HAP-1 (cell line): ENCODE measurements at regions not wholly inside any gene's neighbourhood (a gene's known extent, or its start where the extent isn't known, plus 50 kb on each side); places are given as distances from the start of the nearest gene placed in this dataset.
A peak's percentile ranks its signal among the peaks of the same experiment; 100 is the strongest.

Experiments
- DNase-seq, 2 experiments: peaks; one replicate each; pipeline ENCODE4 v3.0.0-alpha.2; 2016 to 2020; ENCODE audit warnings: low spot score in 2 of 2
- H3K27me3 ChIP-seq: fragments of 250-450 bp; sonication (Bioruptor Pico); 2 replicates; pipeline ENCODE4 v1.5.1; 2020; ENCODE audit warnings: low read depth, mild to moderate bottlenecking, moderate library complexity
- H3K36me3 ChIP-seq: fragments of 250-450 bp; sonication (Bioruptor Pico); replicated peaks from 2 replicates; pipeline ENCODE4 v1.5.1; 2020; ENCODE audit warnings: mild to moderate bottlenecking
- H3K4me1 ChIP-seq: fragments of 250-450 bp; sonication (Bioruptor Pico); 2 replicates; pipeline ENCODE4 v1.5.1; 2020; ENCODE audit warnings: mild to moderate bottlenecking
- H3K4me3 ChIP-seq: fragments of 250-450 bp; sonication (Bioruptor Pico); 2 replicates; pipeline ENCODE4 v1.5.1; 2020; ENCODE audit warnings: mild to moderate bottlenecking, moderate library complexity
- H3K9me3 ChIP-seq: fragments of 250-450 bp; sonication (Bioruptor Pico); 2 replicates; pipeline ENCODE4 v1.5.1; 2020; ENCODE audit warnings: mild to moderate bottlenecking, moderate library complexity
- in situ Hi-C: fragments of 300-500 bp; cut with MboI; formaldehyde crosslinking; loops from 3 replicates; pipeline ENCODE4 v1.14.3; 2020; ENCODE audit warnings: low sequenced_read_pairs, inconsistent platforms, mixed read lengths

- H3K4me3 ChIP-seq, result no peak overlapping the region
- in situ Hi-C loops, result no loop called here
- no peaks in the 10 kb centered on the region for H3K36me3 ChIP-seq
- no peak for DNase-seq
- no peaks in the 10 kb centered on the region for H3K4me1 ChIP-seq
- no peaks in the 10 kb centered on the region for H3K9me3 ChIP-seq
- H3K27me3 ChIP-seq, result no peaks in the 10 kb centered on the region
These were observed 115.5 kb upstream of the KLF4 start for GRCh38 chr9:107605041-107605440.

GRCh38 chr9:107603281-107603680, 113.7 kb upstream of the KLF4 start:
- Histone ChIP-seq H3K4me3 (no peak overlapping the region), H3K9me3 (no peaks in the 10 kb centered on the region), H3K27me3 (no peaks in the 10 kb centered on the region), H3K36me3 (no peaks in the 10 kb centered on the region), H3K4me1 (no peaks in the 10 kb centered on the region)
- no peak for DNase-seq
- in situ Hi-C loops, result no loop called here

GRCh38 chr9:107600060-107600573, 110.5 kb upstream of the KLF4 start:
- H3K36me3 ChIP-seq, result no peaks in the 10 kb centered on the region
- no peak for DNase-seq
- H3K9me3 ChIP-seq, result no peaks in the 10 kb centered on the region
- H3K4me1 ChIP-seq, result no peaks in the 10 kb centered on the region
- H3K4me3 ChIP-seq, result no peak overlapping the region
- H3K27me3 ChIP-seq, result no peaks in the 10 kb centered on the region
- in situ Hi-C loops, result no loop called here

GRCh38 chr9:107597743-107598217, 108.2 kb upstream of the KLF4 start:
- no peaks in the 10 kb centered on the region for H3K9me3 ChIP-seq
- H3K27me3 ChIP-seq, result no peaks in the 10 kb centered on the region
- no peaks in the 10 kb centered on the region; the same call in 1 of the 2 replicates for H3K4me1 ChIP-seq
- no peaks in the 10 kb centered on the region for H3K36me3 ChIP-seq
- in situ Hi-C loops, result no loop called here
- DNase-seq, result no peak
- no peak overlapping the region for H3K4me3 ChIP-seq

- H3K27me3 ChIP-seq, result no peaks in the 10 kb centered on the region
- H3K4me1 ChIP-seq, result no peaks in the 10 kb centered on the region; the same call in 1 of the 2 replicates
- no peak for DNase-seq
- no peak overlapping the region for H3K4me3 ChIP-seq
- no peaks in the 10 kb centered on the region for H3K36me3 ChIP-seq
- in situ Hi-C loops, result no loop called here
- no peaks in the 10 kb centered on the region for H3K9me3 ChIP-seq
These were observed 105.5 kb upstream of the KLF4 start for GRCh38 chr9:107594908-107595530.

- H3K27me3 ChIP-seq, result no peaks in the 10 kb centered on the region
- no peaks in the 10 kb centered on the region for H3K36me3 ChIP-seq
- in situ Hi-C loops, result no loop called here
- no peaks in the 10 kb centered on the region for H3K9me3 ChIP-seq
- H3K4me3 ChIP-seq, result no peak overlapping the region
- peak; percentile 20 to 38 for DNase-seq
- no peaks in the 10 kb centered on the region; the same call in 1 of the 2 replicates for H3K4me1 ChIP-seq
These were observed 103.8 kb upstream of the KLF4 start for GRCh38 chr9:107593224-107593870.

- H3K4me1 ChIP-seq, result no peaks in the 10 kb centered on the region; the same call in 1 of the 2 replicates
- H3K36me3 ChIP-seq, result no peaks in the 10 kb centered on the region
- no peaks in the 10 kb centered on the region for H3K9me3 ChIP-seq
- no peak overlapping the region for H3K4me3 ChIP-seq
- H3K27me3 ChIP-seq, result no peaks in the 10 kb centered on the region
- DNase-seq, result no peak
- in situ Hi-C loops, result no loop called here
These were observed 102.9 kb upstream of the KLF4 start for GRCh38 chr9:107592424-107592823.

- H3K27me3 ChIP-seq, result no peaks in the 10 kb centered on the region
- H3K36me3 ChIP-seq, result no peaks in the 10 kb centered on the region
- no peaks in the 10 kb centered on the region for H3K9me3 ChIP-seq
- no peaks in the 10 kb centered on the region; the same call in 1 of the 2 replicates for H3K4me1 ChIP-seq
- H3K4me3 ChIP-seq, result no peak overlapping the region
- in situ Hi-C loops, result no loop called here
- no peak for DNase-seq
These were observed 102.2 kb upstream of the KLF4 start for GRCh38 chr9:107591781-107592180.

- DNase-seq, result no peak
- Histone ChIP-seq H3K4me3 (no peak overlapping the region), H3K27me3 (no peaks in the 10 kb centered on the region)
These were observed 98.8 kb upstream of the KLF4 start for GRCh38 chr9:107588393-107588792.

GRCh38 chr9:107587191-107587963, 97.8 kb upstream of the KLF4 start:
- in situ Hi-C loops, result no loop called here
- no peaks in the 10 kb centered on the region for H3K27me3 ChIP-seq
- H3K9me3 ChIP-seq, result no peaks in the 10 kb centered on the region
- no peaks in the 10 kb centered on the region for H3K4me1 ChIP-seq
- H3K4me3 ChIP-seq, result no peak overlapping the region
- no peak for DNase-seq
- H3K36me3 ChIP-seq, result no peaks in the 10 kb centered on the region

More at GRCh38 chr9:107588393-107588792, 98.8 kb upstream of the KLF4 start:
- H3K36me3 ChIP-seq, result no peaks in the 10 kb centered on the region
- in situ Hi-C loops, result no loop called here
- no peaks in the 10 kb centered on the region; the same call in 1 of the 2 replicates for H3K4me1 ChIP-seq
- H3K9me3 ChIP-seq, result no peaks in the 10 kb centered on the region

- no peak for DNase-seq
- in situ Hi-C loops, result no loop called here
- H3K4me1 ChIP-seq, result no peaks in the 10 kb centered on the region
- no peaks in the 10 kb centered on the region for H3K36me3 ChIP-seq
- H3K9me3 ChIP-seq, result no peaks in the 10 kb centered on the region
- no peaks in the 10 kb centered on the region for H3K27me3 ChIP-seq
- no peak overlapping the region for H3K4me3 ChIP-seq
These were observed 96.9 kb upstream of the KLF4 start for GRCh38 chr9:107586493-107586892.

- no peaks in the 10 kb centered on the region for H3K9me3 ChIP-seq
- no peak overlapping the region for H3K4me3 ChIP-seq
- in situ Hi-C loops, result no loop called here
- no peaks in the 10 kb centered on the region for H3K27me3 ChIP-seq
- no peak for DNase-seq
- no peaks in the 10 kb centered on the region for H3K36me3 ChIP-seq
- no peaks in the 10 kb centered on the region for H3K4me1 ChIP-seq
These were observed 95.9 kb upstream of the KLF4 start for GRCh38 chr9:107585465-107585864.

- H3K27me3 ChIP-seq, result no peaks in the 10 kb centered on the region
- H3K4me1 ChIP-seq, result no peaks in the 10 kb centered on the region
- DNase-seq, result no peak
- no peaks in the 10 kb centered on the region for H3K36me3 ChIP-seq
- H3K9me3 ChIP-seq, result no peaks in the 10 kb centered on the region
- H3K4me3 ChIP-seq, result no peak overlapping the region
- in situ Hi-C loops, result no loop called here
These were observed 95.4 kb upstream of the KLF4 start for GRCh38 chr9:107584944-107585343.

GRCh38 chr9:107584186-107584585, 94.6 kb upstream of the KLF4 start:
- H3K4me1 ChIP-seq, result no peaks in the 10 kb centered on the region
- H3K9me3 ChIP-seq, result no peaks in the 10 kb centered on the region
- no peaks in the 10 kb centered on the region for H3K36me3 ChIP-seq
- DNase-seq, result no peak
- H3K27me3 ChIP-seq, result no peaks in the 10 kb centered on the region
- in situ Hi-C loops, result no loop called here
- H3K4me3 ChIP-seq, result no peak overlapping the region
